ENCODE measurements at regions not wholly inside any gene's neighbourhood (a gene's known extent, or its start where the extent isn't known, plus 50 kb on each side); places are given as distances from the start of the nearest gene placed in this dataset.

- no peaks in the 10 kb centered on the region for H3F3A ChIP-seq (ENCODE audit: insufficient read depth, low read length, poor library complexity, severe bottlenecking)
- no peak overlapping the region for H2AFZ ChIP-seq (ENCODE audit: low read depth, low read length)
- H3K9me2 ChIP-seq (ENCODE audit: insufficient read depth, low read length): no peaks in the 10 kb centered on the region
- peaks cover 6% of the 10 kb centered on the region for H3K9me3 ChIP-seq (ENCODE audit: low read length)
- no peaks in the 10 kb centered on the region for H3K27me3 ChIP-seq (ENCODE audit: insufficient read depth, low read depth, low read length)
- no peak overlapping the region for H3K9ac ChIP-seq (ENCODE audit: low read length)
- TF ChIP-seq EP300 (conservative IDR thresholded peaks at IDR 0.05; ENCODE audit: poor library complexity, severe bottlenecking): no peak
- TF ChIP-seq EZH2 (IDR thresholded peaks at IDR 0.05; ENCODE audit: borderline replicate concordance, insufficient read depth, low read length, poor library complexity, severe bottlenecking): no peak
- no peak for TF ChIP-seq REST (IDR thresholded peaks at IDR 0.05; ENCODE audit: borderline replicate concordance)
- TF ChIP-seq, protein P1, sequence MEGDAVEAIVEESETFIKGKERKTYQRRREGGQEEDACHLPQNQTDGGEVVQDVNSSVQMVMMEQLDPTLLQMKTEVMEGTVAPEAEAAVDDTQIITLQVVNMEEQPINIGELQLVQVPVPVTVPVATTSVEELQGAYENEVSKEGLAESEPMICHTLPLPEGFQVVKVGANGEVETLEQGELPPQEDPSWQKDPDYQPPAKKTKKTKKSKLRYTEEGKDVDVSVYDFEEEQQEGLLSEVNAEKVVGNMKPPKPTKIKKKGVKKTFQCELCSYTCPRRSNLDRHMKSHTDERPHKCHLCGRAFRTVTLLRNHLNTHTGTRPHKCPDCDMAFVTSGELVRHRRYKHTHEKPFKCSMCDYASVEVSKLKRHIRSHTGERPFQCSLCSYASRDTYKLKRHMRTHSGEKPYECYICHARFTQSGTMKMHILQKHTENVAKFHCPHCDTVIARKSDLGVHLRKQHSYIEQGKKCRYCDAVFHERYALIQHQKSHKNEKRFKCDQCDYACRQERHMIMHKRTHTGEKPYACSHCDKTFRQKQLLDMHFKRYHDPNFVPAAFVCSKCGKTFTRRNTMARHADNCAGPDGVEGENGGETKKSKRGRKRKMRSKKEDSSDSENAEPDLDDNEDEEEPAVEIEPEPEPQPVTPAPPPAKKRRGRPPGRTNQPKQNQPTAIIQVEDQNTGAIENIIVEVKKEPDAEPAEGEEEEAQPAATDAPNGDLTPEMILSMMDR (IDR thresholded peaks at IDR 0.05; ENCODE audit: poor library complexity, severe bottlenecking): no peak
- no peak for TF ChIP-seq SMC3 (conservative IDR thresholded peaks at IDR 0.05; ENCODE audit: poor library complexity)
- no peak for TF ChIP-seq POLR2AphosphoS5 (IDR thresholded peaks at IDR 0.05)
- no peak for TF ChIP-seq MXI1 (conservative IDR thresholded peaks at IDR 0.05; ENCODE audit: poor library complexity, severe bottlenecking)
- TF ChIP-seq TAF1 (IDR thresholded peaks at IDR 0.05; ENCODE audit: low read depth): no peak
- TF ChIP-seq RAD21 (conservative IDR thresholded peaks at IDR 0.05): no peak
- no peak overlapping the region for H3K27ac ChIP-seq (ENCODE audit: low read length)
- H3K4me3 ChIP-seq (ENCODE audit: low read length): no peak overlapping the region
- H4K20me1 ChIP-seq (ENCODE audit: insufficient read depth): no peaks in the 10 kb centered on the region
- H3K4me2 ChIP-seq (ENCODE audit: low read length): no peak overlapping the region
- H3K79me2 ChIP-seq (replicated peaks; ENCODE audit: insufficient read depth, low read length): no peaks in the 10 kb centered on the region
- no peaks in the 10 kb centered on the region for H3K36me3 ChIP-seq (ENCODE audit: insufficient read depth, low read length)
Measured at GRCh38 chr6:92577077-92577719, 842.2 kb downstream of the EPHA7 start.

DNA sequence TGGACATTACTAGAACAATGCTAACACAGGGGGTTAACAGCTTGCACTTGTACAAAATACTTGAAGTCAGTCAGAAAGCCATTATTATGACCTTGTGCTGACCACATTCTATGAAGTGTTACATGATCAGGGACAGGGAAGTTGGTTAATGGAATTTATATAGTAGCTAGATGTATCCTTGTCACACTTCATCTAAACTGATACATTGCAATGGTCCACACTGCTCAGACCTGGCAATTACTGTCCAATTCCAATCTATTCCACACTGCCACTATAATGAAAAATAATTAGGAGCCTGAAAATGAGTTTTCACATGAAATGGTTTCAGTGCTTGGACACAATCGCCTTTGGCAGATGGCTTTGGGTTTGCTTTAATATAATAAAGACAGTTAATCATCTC lies 850.8 kb downstream of the EPHA7 start:
- Histone ChIP-seq H3K9me2 (ENCODE audit: insufficient read depth, low read length) (no peaks in the 10 kb centered on the region), H3K9me3 (ENCODE audit: low read length) (no peaks in the 10 kb centered on the region), H3F3A (ENCODE audit: insufficient read depth, low read length, poor library complexity, severe bottlenecking) (no peaks in the 10 kb centered on the region), H3K79me2 (replicated peaks; ENCODE audit: insufficient read depth, low read length) (no peaks in the 10 kb centered on the region), H3K4me2 (ENCODE audit: low read length) (no peak overlapping the region), H4K20me1 (ENCODE audit: insufficient read depth) (no peaks in the 10 kb centered on the region), H3K4me3 (ENCODE audit: low read length) (no peak overlapping the region), H3K27ac (ENCODE audit: low read length) (no peak overlapping the region), H2AFZ (ENCODE audit: low read depth, low read length) (no peak overlapping the region), H3K36me3 (ENCODE audit: insufficient read depth, low read length) (no peaks in the 10 kb centered on the region), H3K9ac (ENCODE audit: low read length) (no peak overlapping the region), H3K27me3 (ENCODE audit: insufficient read depth, low read depth, low read length) (no peaks in the 10 kb centered on the region)
- no peak for TF ChIP-seq POLR2AphosphoS5 (IDR thresholded peaks at IDR 0.05)
- TF ChIP-seq, protein P1 (IDR thresholded peaks at IDR 0.05; ENCODE audit: poor library complexity, severe bottlenecking): no peak
- TF ChIP-seq RAD21 (conservative IDR thresholded peaks at IDR 0.05): no peak
- TF ChIP-seq EZH2 (IDR thresholded peaks at IDR 0.05; ENCODE audit: borderline replicate concordance, insufficient read depth, low read length, poor library complexity, severe bottlenecking): no peak
- no peak for TF ChIP-seq MXI1 (conservative IDR thresholded peaks at IDR 0.05; ENCODE audit: poor library complexity, severe bottlenecking)
- TF ChIP-seq TAF1 (IDR thresholded peaks at IDR 0.05; ENCODE audit: low read depth): no peak
- no peak for TF ChIP-seq SMC3 (conservative IDR thresholded peaks at IDR 0.05; ENCODE audit: poor library complexity)
- no peak for TF ChIP-seq EP300 (conservative IDR thresholded peaks at IDR 0.05; ENCODE audit: poor library complexity, severe bottlenecking)
- no peak for TF ChIP-seq REST (IDR thresholded peaks at IDR 0.05; ENCODE audit: borderline replicate concordance)
